SH-SY5Y (cell line): ENCODE measurements at regions not wholly inside any gene's neighbourhood (a gene's known extent, or its start where the extent isn't known, plus 50 kb on each side); places are given as distances from the start of the nearest gene placed in this dataset.

ENCODE experiments used
- GATA2 ChIP-seq: IDR thresholded peaks from 2 replicates; pipeline ENCODE4 v1.6.1; 2011; ENCODE audit warnings: mild to moderate bottlenecking, low read depth, low read length
- GATA3 ChIP-seq: IDR thresholded peaks from 2 replicates; pipeline ENCODE4 v1.6.1; 2011; ENCODE audit warnings: low read depth, mild to moderate bottlenecking, low read length, moderate library complexity

DNA sequence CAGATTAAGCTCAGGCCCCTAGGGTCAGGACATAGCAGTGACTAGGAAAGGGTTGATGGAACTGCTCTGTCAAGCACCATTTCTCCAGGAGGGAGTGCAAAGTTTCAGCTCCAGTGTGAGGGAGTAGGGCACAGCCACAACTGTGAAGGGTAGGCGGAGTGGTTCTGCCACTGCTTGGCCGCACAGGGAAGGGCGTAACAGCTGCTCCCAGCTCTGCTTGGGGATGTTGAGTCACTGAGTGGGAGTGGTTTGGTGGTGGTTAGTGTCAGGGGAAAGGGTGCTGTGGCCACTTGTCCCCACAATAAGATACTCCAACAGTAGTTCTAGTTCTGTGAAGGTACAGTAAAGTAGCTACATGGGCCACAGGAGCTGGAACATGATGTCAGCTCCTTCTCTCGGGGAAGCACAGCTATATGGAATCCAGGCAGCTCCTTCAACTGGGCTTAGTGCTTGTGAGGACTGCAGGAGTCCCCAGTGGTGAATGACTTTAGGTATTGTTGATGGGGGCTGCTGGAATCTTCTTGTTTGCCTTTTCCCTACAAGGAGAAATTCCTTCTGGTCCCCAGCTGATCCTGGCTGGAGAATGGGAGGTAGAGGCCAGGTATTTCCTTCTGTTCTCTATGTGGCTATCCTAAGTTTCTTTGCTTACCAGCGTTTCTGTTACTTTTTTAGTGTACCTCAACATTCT lies 314.5 kb downstream of the SPATA31D1 start:
- TF ChIP-seq GATA2: no peak
- no peak for TF ChIP-seq GATA3
